Right hindlimb (tissue), 1 donor: ENCODE measurements at regions not wholly inside any gene's neighbourhood (a gene's known extent, or its start where the extent isn't known, plus 50 kb on each side); places are given as distances from the start of the nearest gene placed in this dataset.
A peak's percentile ranks its signal among the peaks of the same experiment; 100 is the strongest.

Experiments used
- DNase-seq: peaks from one replicate; pipeline ENCODE4 v3.0.0-alpha.2; 2018

- peak; percentile 97 for DNase-seq
Observed at GRCh38 chr3:194250098-194251002, 100.8 kb downstream of the CPN2 start.

GRCh38 chr3:194251007-194251406 lies 100.1 kb downstream of the CPN2 start:
- DNase-seq: no peak

- no peak for DNase-seq
Observed at GRCh38 chr3:194251461-194251860, 99.7 kb downstream of the CPN2 start.

- DNase-seq: no peak
Observed at GRCh38 chr3:194251891-194252560, 99.1 kb downstream of the CPN2 start.

GRCh38 chr3:194253270-194253669 lies 97.9 kb downstream of the CPN2 start:
- DNase-seq: no peak

GRCh38 chr3:194254040-194254439 lies 97.1 kb downstream of the CPN2 start:
- DNase-seq: no peak

- peak; percentile 81 for DNase-seq
Observed at GRCh38 chr3:194255252-194256039, 95.7 kb downstream of the CPN2 start.

GRCh38 chr3:194256040-194256945 lies 94.8 kb downstream of the CPN2 start:
- peak; percentile 15 for DNase-seq

- DNase-seq: peak; percentile 19
Observed at GRCh38 chr3:194257151-194257621, 93.9 kb downstream of the CPN2 start.

- DNase-seq: no peak
Observed at GRCh38 chr3:194257916-194258668, 93.0 kb downstream of the CPN2 start.

GRCh38 chr3:194259982-194260766 lies 91.0 kb downstream of the CPN2 start:
- no peak for DNase-seq

GRCh38 chr3:194261581-194262063 lies 89.5 kb downstream of the CPN2 start:
- no peak for DNase-seq

GRCh38 chr3:194262176-194262924 lies 88.8 kb downstream of the CPN2 start:
- DNase-seq: no peak

GRCh38 chr3:194262925-194263305 lies 88.2 kb downstream of the CPN2 start:
- no peak for DNase-seq

- peak; percentile 17 for DNase-seq
Observed at GRCh38 chr3:194264631-194265504, 86.3 kb downstream of the CPN2 start.

GRCh38 chr3:194265505-194265892 lies 85.6 kb downstream of the CPN2 start:
- DNase-seq: peak; percentile 98

GRCh38 chr3:194265996-194266964 lies 84.8 kb downstream of the CPN2 start:
- peak; percentile 18 for DNase-seq
